ENCODE measurements at regions not wholly inside any gene's neighbourhood (a gene's known extent, or its start where the extent isn't known, plus 50 kb on each side); places are given as distances from the start of the nearest gene placed in this dataset.

DNA sequence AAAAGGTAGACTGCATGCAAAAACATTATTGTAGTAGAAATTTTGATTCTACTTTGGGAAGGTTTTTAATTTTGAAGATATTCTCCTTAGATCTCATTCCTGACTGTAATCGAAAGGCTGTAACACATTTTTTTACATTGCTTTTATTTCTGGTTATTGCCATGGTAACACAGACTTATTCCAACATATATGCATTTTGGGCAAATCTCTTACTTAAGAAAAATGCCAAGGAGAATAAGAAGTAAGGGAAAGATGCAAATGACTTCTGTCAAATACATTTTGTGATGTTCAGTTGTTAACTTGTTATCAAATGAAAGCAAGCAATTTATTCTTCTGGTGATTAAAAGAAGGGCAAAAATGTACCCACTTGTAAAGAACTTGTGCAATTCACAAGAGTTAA is 267.5 kb downstream of the AASDHPPT start:
- H3K27ac ChIP-seq = no peak overlapping the region
- no peak for TF ChIP-seq ZFX (IDR thresholded peaks at IDR 0.05; ENCODE audit: borderline replicate concordance)
- TF ChIP-seq, protein P1, sequence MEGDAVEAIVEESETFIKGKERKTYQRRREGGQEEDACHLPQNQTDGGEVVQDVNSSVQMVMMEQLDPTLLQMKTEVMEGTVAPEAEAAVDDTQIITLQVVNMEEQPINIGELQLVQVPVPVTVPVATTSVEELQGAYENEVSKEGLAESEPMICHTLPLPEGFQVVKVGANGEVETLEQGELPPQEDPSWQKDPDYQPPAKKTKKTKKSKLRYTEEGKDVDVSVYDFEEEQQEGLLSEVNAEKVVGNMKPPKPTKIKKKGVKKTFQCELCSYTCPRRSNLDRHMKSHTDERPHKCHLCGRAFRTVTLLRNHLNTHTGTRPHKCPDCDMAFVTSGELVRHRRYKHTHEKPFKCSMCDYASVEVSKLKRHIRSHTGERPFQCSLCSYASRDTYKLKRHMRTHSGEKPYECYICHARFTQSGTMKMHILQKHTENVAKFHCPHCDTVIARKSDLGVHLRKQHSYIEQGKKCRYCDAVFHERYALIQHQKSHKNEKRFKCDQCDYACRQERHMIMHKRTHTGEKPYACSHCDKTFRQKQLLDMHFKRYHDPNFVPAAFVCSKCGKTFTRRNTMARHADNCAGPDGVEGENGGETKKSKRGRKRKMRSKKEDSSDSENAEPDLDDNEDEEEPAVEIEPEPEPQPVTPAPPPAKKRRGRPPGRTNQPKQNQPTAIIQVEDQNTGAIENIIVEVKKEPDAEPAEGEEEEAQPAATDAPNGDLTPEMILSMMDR (IDR thresholded peaks at IDR 0.05) = no peak

DNA sequence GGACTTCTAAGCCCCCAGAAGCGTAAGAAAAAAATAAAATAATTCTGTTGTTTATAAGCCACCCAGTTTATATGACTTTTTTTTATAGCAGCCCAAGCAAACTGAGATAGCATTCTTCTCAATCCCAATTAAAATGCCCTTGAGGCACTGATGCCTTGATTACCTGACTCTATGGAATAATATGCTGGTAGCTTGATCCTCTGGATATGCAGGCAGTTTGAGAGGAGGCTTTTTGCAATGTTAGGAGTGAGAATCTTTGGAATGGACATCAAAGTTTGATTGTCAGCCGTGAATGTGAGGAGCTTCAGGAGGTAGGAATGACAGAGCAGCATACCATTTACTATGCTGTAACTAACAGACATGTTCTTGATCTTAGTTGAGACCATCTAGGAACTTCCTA is 275.6 kb downstream of the AASDHPPT start:
- no peak for TF ChIP-seq ZFX (IDR thresholded peaks at IDR 0.05; ENCODE audit: borderline replicate concordance)
- TF ChIP-seq, protein P1 (IDR thresholded peaks at IDR 0.05) = no peak
- H3K27ac ChIP-seq = no peak overlapping the region

DNA sequence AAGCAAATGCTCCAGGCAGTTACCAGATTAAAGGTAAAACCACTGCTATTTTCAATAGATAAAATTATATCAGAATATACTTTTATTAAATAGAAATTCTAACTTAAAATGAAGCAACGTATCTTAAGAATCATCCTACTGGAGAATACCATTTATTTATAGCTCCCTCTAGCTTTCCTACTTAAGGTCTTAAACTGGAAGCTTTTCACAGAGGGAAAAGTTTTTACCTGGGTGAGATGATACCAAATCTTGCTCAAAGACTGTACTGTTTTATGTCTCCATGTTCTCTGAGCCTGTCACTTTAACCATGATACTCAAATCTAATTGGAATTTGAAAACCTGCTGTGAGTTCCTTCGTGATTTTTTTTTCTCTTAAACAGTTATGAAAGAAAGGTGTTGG is 291.8 kb downstream of the AASDHPPT start:
- TF ChIP-seq, protein P1 (IDR thresholded peaks at IDR 0.05) = no peak
- TF ChIP-seq ZFX (IDR thresholded peaks at IDR 0.05; ENCODE audit: borderline replicate concordance) = no peak
- no peak overlapping the region for H3K27ac ChIP-seq

DNA sequence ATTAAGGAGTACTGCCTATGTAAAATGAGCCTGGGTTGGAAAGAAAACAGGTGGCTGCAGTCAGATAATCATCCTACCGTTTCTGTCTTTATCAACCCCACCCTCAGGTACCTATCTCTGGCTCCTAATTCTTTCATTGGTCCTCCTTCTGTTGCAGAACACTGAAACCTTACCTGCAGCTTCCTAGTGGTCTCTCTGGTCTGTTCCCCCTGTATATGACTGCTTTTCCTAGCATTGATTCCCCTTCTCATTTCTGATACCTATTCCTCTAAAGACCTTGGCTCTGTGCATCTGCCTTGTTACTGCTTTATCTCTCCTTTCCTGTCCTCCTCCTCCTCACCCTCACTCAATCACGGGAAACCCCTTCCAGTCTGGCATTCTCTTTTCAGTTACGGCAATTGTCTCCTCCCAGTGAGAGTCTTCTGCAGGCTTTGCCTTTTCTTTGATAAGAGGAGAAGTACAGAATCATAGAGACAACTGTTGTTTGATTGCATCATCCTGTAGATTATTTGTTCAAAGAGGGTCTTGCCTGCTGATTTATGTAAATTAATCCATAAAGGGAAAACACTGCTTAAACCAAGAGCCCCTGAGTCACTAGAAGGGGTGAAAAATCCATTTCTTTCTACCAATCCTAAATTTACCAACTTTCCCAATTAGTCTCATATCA is 301.2 kb downstream of the AASDHPPT start:
- TF ChIP-seq ZFX (IDR thresholded peaks at IDR 0.05; ENCODE audit: borderline replicate concordance) = no peak
- TF ChIP-seq, protein P1 (IDR thresholded peaks at IDR 0.05) = no peak
- H3K27ac ChIP-seq = no peak overlapping the region

DNA sequence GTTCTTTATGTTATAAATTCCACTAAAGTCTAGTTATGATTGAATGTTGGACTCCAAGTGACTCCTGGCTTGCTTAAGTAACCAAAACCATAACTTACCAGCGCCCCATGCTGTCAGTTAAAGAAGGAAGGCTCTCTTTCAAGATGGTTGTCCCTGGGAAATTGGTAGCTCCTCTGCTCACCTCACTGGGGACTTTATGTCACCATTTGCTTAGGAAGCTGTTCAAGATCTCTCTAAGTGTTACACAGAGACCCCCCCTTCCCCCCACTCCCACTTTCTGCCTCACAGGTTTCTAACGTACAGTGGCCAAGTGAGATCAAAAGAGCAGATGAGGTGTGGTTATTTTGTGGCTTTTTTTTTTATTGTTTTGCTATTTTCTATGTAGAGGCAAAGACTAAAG is 301.8 kb downstream of the AASDHPPT start:
- no peak overlapping the region for H3K27ac ChIP-seq

DNA sequence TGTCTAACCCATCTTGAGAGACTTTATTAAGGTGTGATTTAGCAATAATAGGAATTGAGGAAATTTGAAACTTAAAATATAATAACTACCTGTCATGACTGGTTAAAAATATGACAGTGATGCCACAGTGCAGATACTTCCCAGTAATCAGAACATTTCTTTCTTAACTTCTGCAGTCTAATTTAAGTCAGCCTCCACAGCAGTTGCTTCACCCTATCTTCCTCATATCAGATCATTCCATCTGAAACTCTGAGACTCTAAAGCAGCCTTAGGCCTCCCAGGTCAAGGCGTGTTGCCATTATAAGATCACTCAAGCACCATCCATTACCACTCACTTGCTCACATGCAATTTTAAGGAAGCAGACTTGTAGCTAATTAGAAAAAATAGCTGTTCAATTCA is 302.2 kb downstream of the AASDHPPT start:
- TF ChIP-seq, protein P1 (IDR thresholded peaks at IDR 0.05) = no peak
- no peak for TF ChIP-seq ZFX (IDR thresholded peaks at IDR 0.05; ENCODE audit: borderline replicate concordance)
- no peak overlapping the region for H3K27ac ChIP-seq

More for the DNA sequence above, 301.8 kb downstream of the AASDHPPT start:
- no peak for TF ChIP-seq ZFX (IDR thresholded peaks at IDR 0.05; ENCODE audit: borderline replicate concordance)
- TF ChIP-seq, protein P1 (IDR thresholded peaks at IDR 0.05) = no peak

DNA sequence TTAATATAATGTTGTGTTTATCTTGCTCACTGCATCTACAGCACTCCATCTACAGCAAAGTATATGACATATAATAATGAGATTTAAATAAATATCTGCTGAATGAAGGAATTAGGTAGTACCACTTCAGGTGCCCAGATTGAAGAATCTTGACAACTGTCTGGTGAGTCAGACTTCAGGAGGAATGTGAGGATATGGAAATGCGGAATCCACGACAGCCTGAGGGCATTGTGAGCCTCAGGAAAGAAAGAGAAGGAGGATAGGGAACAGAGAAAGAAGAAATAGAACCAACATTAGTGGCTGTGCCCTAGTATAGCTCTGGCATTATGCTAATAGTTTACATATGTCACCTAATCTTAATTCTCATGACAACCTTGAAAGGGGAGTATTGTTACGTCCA is 304.4 kb downstream of the AASDHPPT start:
- no peak for TF ChIP-seq ZFX (IDR thresholded peaks at IDR 0.05; ENCODE audit: borderline replicate concordance)
- TF ChIP-seq, protein P1 (IDR thresholded peaks at IDR 0.05) = no peak
- no peak overlapping the region for H3K27ac ChIP-seq

Data from 22Rv1 (cell line).